Activated naive CD4-positive, alpha-beta T cell treated with anti-CD3 and anti-CD28 coated beads, Interleukin-2, amount 50 U/mL, for 24 hours (primary cell): ENCODE measurements at regions not wholly inside any gene's neighbourhood (a gene's known extent, or its start where the extent isn't known, plus 50 kb on each side); places are given as distances from the start of the nearest gene placed in this dataset.
"Not testable (repeated sequence)": the region's sequence is repeated elsewhere in the genome, so short reads cannot be mapped to it uniquely, and the experiment has no call there.

Experiments
- H3K27ac Mint-ChIP-seq: one replicate; pipeline ENCODE4 v1.8.0; 2021; ENCODE audit warnings: mild to moderate bottlenecking, mixed read lengths
- H3K27me3 Mint-ChIP-seq: one replicate; pipeline ENCODE4 v1.8.0; 2021; ENCODE audit warnings: mixed read lengths
- H3K36me3 Mint-ChIP-seq: one replicate; pipeline ENCODE4 v1.8.0; 2021; ENCODE audit warnings: mixed read lengths
- H3K4me1 Mint-ChIP-seq: one replicate; pipeline ENCODE4 v1.8.0; 2021; ENCODE audit warnings: mixed read lengths
- H3K4me3 Mint-ChIP-seq: one replicate; pipeline ENCODE4 v1.8.0; 2021; ENCODE audit warnings: mild to moderate bottlenecking, mixed read lengths
- H3K9me3 Mint-ChIP-seq: one replicate; pipeline ENCODE4 v1.8.0; 2021; ENCODE audit warnings: mixed read lengths

DNA sequence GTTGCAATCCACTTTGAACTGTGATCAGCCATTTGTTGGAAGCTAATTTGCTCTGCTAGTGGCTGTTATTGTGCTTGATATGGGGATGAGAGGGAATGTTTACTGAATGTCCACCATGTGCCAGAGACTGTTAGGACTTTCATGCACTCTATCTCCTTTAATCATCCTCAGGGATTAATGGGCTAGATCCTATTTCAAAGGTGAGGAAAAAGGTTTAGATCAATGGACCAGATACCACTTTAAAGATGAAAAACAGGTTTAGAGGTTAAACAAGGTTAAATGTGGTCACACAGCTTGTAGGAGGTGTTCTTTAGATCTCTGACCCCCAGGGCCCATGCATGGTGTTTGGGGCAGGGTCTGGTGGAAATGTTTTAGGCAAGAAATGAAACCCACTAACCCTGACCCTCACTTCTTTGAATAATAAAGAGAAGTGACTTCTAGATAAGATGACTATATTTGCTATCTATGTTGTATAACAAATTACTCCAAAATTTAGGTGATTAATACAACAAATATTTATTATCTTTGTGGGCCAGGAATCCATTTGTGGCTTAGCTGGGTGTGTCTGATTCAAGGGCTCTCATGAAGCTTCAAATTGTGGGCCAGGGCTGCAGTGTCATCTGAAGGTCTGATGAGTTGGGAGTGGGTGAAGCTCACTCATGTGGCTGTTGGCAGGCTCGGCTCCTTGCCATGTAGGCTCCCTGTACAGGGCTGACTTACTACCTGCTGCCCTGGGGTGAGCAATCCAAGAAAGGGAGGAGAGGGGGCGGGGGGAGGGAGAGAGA lies 127.8 kb upstream of the FOXA2 start:
- Mint-ChIP-seq H3K27ac (no peak overlapping the region), H3K4me1 (no peaks in the 10 kb centered on the region), H3K9me3 (no peaks in the 10 kb centered on the region), H3K4me3 (no peak overlapping the region), H3K27me3 (peaks cover 3% of the 10 kb centered on the region), H3K36me3 (no peaks in the 10 kb centered on the region)

DNA sequence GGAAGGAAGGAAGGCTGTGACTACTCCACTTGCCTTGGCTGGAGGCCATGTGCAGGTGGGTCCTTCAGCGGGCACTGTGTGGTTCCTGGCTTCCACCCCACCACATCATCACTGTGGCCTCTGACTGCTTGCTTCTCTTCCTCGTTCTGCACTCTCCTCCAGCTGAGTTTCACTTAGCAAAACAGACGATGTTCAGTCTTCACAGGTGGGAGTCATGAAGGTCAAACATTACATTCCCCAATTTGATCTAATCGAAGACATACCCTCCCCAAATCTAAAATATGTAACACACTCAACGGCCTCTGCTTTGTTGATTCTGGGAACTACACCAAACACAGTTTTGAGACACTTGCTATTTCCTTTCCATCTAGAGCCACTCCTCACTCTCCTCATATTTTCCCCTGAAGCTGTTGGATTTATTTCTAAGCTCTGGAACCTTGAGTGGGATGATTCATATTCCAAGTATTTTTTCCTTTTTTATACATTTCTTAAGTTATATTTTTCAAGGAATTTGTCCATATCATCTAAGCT lies 132.5 kb upstream of the FOXA2 start:
- Mint-ChIP-seq H3K27me3 (peaks cover 3% of the 10 kb centered on the region), H3K4me1 (no peaks in the 10 kb centered on the region), H3K36me3 (no peaks in the 10 kb centered on the region), H3K27ac (no peak overlapping the region), H3K4me3 (no peak overlapping the region), H3K9me3 (no peaks in the 10 kb centered on the region)

DNA sequence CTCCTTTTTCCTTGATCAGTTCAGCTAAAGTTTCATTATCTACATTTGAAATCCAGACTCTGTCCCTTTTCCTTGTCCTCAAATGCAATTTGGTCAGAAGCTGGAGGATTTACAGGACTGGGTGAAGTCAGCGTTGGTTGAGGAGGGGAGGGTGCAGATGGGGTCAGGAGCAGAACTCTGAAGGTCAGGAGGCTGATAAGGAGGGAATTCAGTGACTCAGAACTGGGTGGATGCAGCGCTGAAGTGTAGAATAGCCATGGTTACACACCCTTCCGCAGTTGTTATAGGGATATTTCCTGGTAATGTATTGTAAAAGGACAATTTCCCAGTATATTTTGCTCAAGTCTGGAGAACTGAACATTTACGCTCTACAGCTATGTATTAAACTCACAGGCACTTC lies 133.1 kb upstream of the FOXA2 start:
- H3K9me3 Mint-ChIP-seq: no peaks in the 10 kb centered on the region
- H3K4me3 Mint-ChIP-seq: no peak overlapping the region
- H3K4me1 Mint-ChIP-seq: no peaks in the 10 kb centered on the region
- no peak overlapping the region for H3K27ac Mint-ChIP-seq
- peaks cover 3% of the 10 kb centered on the region for H3K27me3 Mint-ChIP-seq
- no peaks in the 10 kb centered on the region for H3K36me3 Mint-ChIP-seq

DNA sequence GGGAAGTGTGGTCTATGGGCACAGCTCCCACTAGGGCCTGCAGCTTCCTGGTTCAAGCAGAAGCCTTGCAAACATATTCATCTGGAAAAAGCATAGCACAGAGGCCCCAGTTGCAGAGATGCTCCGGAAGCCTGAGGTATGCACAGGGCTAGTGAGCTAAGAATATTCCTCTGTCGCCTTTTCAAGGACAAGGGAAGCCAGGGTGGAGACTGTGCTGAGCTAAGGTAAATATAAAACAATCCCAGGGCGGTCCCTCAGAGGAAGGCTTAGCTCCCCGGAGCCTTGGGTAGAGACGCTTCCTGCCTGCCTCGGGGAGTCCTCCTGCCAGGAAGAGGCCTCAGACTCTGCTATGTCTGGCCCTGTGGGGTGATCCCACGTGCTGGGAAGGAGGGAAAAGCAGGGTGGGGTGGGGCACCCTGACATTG lies 134.8 kb upstream of the FOXA2 start:
- Mint-ChIP-seq H3K36me3 (no peaks in the 10 kb centered on the region), H3K4me3 (no peak overlapping the region), H3K9me3 (no peaks in the 10 kb centered on the region), H3K27ac (no peak overlapping the region), H3K27me3 (peaks cover 3% of the 10 kb centered on the region), H3K4me1 (no peaks in the 10 kb centered on the region)

DNA sequence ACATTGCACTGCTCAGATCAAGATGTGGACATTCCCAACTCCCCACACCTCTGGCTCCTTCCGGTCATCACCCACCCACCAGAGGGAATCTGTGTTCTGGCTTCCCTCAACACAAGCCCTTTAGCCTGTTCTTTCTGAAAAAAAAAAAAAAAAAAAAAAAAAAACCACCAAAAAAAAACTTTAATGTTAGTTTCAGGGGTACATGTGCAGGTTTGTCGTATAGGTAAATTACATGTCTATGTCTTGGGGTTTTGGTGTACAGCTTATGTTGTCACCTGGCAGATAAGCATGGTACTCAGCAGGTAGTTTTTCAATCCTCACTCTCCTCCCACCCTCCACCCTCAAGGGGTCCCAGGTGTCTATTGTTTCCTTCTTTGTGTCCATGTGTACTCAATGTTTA lies 135.8 kb upstream of the FOXA2 start:
- Mint-ChIP-seq H3K27me3 (peaks cover 3% of the 10 kb centered on the region), H3K27ac (no peak overlapping the region), H3K4me3 (no peak overlapping the region), H3K36me3 (no peaks in the 10 kb centered on the region), H3K9me3 (no peaks in the 10 kb centered on the region), H3K4me1 (no peaks in the 10 kb centered on the region)

DNA sequence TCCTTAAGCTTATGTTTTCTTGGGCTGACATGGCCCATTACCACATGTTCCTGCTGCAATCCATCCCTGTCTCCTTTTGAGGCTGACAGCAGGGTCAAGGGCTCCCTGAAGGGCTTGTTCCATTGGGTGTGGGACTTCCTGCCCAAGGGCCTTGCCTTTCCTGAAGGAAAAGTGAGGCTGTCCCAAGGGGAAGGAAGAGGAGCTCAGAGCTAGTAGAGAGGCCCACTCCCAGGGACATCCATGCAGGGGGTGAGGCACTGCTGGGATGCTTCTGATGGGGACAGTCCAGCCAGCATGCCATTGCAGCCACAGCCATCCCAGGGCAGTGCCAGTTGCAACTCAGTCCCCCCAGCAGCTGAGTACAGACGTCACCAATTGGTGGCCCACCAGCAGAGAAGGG lies 138.4 kb upstream of the FOXA2 start:
- Mint-ChIP-seq H3K4me1 (no peaks in the 10 kb centered on the region), H3K4me3 (no peak overlapping the region), H3K27me3 (peaks cover 3% of the 10 kb centered on the region), H3K27ac (no peak overlapping the region), H3K36me3 (no peaks in the 10 kb centered on the region), H3K9me3 (no peaks in the 10 kb centered on the region)

DNA sequence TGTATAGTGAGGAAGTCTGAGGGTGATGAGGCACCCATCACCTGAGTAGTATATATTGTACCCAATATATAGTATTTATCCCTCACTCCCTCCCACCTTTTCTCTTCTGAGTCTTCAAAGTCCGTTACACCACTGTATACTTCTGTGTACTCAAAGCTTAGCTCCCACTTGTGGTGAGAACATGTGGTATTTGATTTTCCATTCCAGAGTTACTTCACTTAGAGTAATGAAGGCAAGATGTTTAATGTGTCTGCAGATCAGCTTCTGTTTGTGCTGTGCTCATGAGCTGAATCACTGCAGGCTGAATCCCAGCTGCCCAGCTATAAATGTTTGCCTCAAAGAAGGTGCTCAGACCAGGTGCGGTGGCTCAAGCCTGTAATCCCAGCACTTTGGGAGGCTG lies 139.3 kb upstream of the FOXA2 start:
- Mint-ChIP-seq H3K27me3 (no peaks in the 10 kb centered on the region), H3K9me3 (no peaks in the 10 kb centered on the region)

DNA sequence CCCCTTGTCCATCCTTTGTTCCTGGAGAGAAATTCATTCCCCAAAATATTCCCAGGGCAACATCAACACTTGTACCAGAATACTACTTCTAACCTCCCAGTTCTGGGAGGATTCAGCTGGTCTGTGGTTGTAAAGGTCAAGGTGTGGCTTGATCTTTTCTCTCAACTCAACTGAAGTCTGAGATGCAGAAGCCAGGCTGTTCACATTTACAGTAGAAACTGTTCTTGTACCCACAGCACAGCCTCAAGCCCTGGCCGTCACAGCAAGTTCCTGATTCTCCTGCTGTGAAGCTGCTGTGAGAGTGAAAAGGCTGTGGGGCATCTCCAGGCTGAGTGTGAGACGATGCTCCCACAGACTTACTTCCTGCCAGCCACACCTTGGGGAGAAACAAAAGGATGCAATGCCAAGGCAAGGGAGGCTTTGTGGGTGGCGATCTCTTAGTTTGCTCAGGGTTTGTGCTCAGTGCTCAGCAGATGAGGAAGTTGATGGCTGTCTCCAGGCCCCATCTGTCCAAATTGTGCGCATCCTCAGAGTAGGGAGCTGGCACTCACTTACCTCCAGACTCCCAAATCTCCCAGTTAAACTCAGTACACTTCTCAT lies 143.9 kb upstream of the FOXA2 start:
- Mint-ChIP-seq H3K36me3 (no peaks in the 10 kb centered on the region), H3K4me1 (no peaks in the 10 kb centered on the region), H3K27ac (no peak overlapping the region), H3K4me3 (no peak overlapping the region), H3K27me3 (no peaks in the 10 kb centered on the region), H3K9me3 (no peaks in the 10 kb centered on the region)

More for the DNA sequence above, 139.3 kb upstream of the FOXA2 start:
- H3K36me3 Mint-ChIP-seq: no peaks in the 10 kb centered on the region
- H3K4me1 Mint-ChIP-seq: no peaks in the 10 kb centered on the region
- no peak overlapping the region for H3K27ac Mint-ChIP-seq
- H3K4me3 Mint-ChIP-seq: no peak overlapping the region

DNA sequence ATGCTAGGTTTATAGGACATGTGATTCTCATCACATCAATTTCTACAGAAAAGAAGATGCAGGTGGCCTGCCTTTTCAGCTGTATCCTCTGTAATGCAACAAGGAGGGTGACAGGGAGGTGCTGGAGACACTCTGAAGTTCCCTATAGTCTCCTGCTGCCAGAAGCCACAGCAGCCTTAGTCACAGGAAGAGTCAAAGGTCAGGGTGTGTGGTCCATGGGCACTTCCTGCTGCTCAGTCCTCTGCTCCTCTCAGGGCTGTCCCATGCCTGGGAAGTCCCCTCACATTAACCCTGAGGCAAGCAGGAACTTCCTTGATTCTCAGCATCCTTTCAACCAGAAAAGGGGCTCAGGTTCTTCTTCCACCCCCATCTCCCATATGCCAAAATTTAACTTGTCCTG lies 144.8 kb upstream of the FOXA2 start:
- no peaks in the 10 kb centered on the region for H3K36me3 Mint-ChIP-seq
- no peaks in the 10 kb centered on the region for H3K4me1 Mint-ChIP-seq
- no peak overlapping the region for H3K4me3 Mint-ChIP-seq
- H3K9me3 Mint-ChIP-seq: peaks cover 3% of the 10 kb centered on the region
- H3K27me3 Mint-ChIP-seq: no peaks in the 10 kb centered on the region
- no peak overlapping the region for H3K27ac Mint-ChIP-seq

DNA sequence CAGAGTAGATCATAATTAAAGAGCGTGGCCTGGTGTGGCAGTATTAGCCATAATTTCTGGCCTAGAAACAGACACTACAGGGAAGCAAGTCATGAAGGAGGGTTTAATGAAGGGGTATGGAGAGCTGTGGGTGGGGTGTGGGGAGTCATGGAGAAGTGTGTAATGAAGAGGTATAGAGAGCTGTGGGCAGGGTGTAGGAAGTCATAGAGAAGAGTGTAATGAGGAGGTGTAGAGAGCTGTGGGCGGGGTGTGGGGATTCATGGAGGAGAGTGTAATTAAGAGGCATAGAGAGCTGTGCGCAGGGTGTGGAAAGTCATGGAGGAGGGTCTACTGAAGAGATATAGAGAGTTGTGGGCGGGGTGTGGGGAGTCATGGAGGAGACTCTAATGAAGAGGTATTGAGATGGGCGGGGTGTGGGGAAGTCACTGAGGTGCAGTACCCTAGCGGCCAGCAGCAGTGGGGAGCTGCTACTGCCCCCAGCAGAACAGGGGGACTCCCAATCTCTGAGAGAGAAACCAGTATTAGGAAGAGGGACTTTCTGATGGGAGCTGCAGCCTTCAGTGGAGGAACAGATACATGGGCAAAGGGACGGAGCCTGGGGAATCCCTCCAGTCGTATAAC lies 145.4 kb upstream of the FOXA2 start:
- H3K9me3 Mint-ChIP-seq: peaks cover 5% of the 10 kb centered on the region
- no peaks in the 10 kb centered on the region for H3K4me1 Mint-ChIP-seq
- no peak overlapping the region for H3K4me3 Mint-ChIP-seq
- H3K36me3 Mint-ChIP-seq: no peaks in the 10 kb centered on the region
- no peaks in the 10 kb centered on the region for H3K27me3 Mint-ChIP-seq
- H3K27ac Mint-ChIP-seq: no peak overlapping the region

DNA sequence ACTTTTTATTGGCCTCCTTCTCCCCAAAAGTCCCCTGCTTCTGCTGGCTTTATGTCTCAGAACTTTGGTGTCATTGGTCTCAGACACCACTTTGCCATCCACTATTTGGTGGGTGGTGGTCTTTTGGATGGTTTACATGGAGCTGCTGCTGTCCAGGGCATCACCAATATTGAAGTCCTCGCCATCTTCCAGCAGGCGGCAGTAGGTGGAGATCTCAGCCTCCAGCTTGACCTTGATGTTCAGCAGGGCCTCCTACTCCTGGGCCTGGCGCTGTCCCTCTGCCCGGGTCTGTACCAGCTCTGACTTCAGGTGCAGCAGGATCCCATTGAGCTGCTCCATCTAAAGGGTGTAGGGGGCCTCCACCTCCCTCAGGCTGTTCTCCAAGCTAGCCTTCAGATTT lies 148.4 kb upstream of the FOXA2 start:
- peaks cover 5% of the 10 kb centered on the region for H3K9me3 Mint-ChIP-seq
- H3K36me3 Mint-ChIP-seq: no peaks in the 10 kb centered on the region
- no peak overlapping the region for H3K27ac Mint-ChIP-seq
- no peaks in the 10 kb centered on the region for H3K27me3 Mint-ChIP-seq
- H3K4me3 Mint-ChIP-seq: no peak overlapping the region
- no peaks in the 10 kb centered on the region for H3K4me1 Mint-ChIP-seq

DNA sequence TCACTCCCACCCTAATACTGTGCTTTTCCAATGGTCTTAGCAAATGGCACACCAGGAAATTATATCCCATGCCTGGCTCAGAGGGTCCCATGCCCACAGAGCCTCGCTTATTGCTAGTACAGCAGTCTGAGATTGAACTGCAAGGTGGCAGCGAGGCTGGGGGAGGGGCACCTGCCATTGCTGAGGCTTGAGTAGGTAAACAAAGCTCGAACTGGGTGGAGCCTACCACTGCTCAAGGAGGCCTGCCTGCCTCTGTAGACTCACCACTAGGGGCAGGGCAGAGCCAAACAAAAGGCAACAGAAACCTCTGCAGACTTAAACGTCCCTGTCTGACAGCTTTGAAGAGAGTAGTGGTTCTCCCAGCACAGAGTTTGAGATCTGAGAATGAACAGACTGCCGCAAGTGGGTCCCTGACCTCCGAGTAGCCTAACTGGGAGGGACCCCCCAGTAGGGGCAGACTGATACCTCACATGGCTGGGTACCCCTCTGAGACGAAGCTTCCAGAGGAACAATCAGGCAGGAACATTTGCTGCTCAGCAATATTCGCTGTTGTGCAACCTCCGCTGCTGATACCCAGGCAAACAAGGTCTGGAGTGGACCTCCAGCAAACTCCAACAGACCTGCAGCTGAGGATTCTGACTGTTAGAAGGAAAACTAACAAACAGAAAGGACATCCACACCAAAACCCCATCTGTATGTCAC lies 150.7 kb upstream of the FOXA2 start:
- not testable (repeated sequence) for H3K27me3 Mint-ChIP-seq, H3K27ac Mint-ChIP-seq, H3K4me1 Mint-ChIP-seq, H3K9me3 Mint-ChIP-seq, H3K4me3 Mint-ChIP-seq, H3K36me3 Mint-ChIP-seq

DNA sequence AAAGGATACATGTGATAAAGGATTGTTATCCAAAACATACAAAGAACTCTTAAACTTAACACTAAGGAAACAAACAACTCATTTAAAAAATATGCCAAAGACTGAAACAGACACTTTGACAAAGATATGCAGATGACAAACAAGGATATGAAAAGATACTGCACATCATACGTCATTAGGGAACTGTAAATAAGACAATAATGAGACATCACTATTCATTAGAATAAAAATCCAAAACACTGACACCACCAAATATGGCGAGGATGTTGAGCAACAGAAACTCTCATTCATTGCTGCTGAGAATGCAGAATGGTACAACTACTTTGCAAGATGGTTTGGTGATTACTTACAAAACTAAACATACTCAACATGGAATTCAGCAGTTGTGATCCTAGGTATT lies 156.5 kb upstream of the FOXA2 start:
- Mint-ChIP-seq H3K4me1 (no peaks in the 10 kb centered on the region), H3K4me3 (no peak overlapping the region), H3K9me3 (no peaks in the 10 kb centered on the region), H3K36me3 (no peaks in the 10 kb centered on the region), H3K27ac (no peak overlapping the region), H3K27me3 (no peaks in the 10 kb centered on the region)

DNA sequence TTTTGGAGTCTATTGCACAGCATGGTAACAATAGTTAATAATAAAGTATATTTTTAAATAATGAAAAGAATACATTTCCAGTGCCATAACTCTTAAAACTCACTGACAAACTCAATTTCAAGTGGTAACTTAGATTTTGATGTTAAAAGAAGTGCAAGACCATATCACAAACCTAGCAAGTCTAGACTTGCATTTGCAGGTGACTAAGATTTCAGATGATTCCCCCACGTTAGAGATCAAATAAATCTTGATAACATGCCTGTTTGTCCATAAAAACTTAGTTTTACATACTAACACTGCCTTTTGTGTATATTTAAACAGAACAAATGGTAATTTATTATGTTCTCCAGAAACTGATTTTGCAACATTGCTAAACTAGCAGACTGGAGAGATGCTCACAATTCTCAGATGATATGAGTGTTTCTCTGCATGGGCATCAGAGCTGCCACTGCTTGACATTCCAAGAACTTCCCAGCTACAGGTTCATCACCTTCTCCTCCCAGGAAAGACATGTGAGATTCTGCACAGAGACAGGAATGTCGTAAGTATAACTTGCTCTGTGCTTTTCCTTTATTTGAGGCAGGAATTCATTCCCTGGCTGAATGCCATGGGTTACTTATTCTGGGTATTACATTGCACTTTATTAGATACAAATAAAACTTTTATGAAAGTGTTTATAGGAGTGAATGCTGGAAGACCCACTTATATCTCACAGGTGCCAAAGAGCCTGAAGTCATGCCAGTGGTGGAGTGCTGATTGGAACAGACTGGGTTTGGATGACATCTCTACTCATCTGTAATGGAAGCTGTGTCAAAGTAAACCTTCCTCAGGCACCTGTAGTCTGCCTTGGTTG lies 160.2 kb upstream of the FOXA2 start:
- no peaks in the 10 kb centered on the region for H3K27me3 Mint-ChIP-seq
- no peaks in the 10 kb centered on the region for H3K9me3 Mint-ChIP-seq
- H3K4me1 Mint-ChIP-seq: no peaks in the 10 kb centered on the region

DNA sequence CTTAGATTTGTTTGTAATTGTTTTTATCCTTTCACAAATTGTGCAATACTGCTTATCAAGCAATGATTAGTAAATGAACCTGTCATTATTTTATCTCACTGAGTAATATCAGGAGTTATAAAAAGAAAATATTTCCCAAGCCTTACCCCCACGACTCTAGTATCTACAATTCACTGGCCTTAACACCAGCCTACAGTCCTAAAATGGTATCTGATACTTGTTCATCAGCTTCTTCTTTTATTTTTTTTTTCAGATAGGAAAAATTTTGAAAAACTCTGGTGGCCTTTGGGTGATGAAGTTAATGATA lies 160.8 kb upstream of the FOXA2 start:
- Mint-ChIP-seq H3K27ac (no peak overlapping the region), H3K4me1 (no peaks in the 10 kb centered on the region), H3K36me3 (no peaks in the 10 kb centered on the region)

More for the DNA sequence above, 160.2 kb upstream of the FOXA2 start:
- Mint-ChIP-seq H3K36me3 (no peaks in the 10 kb centered on the region), H3K4me3 (no peak overlapping the region), H3K27ac (no peak overlapping the region)

More for the DNA sequence above, 160.8 kb upstream of the FOXA2 start:
- Mint-ChIP-seq H3K4me3 (no peak overlapping the region), H3K9me3 (peaks cover under 1% of the 10 kb centered on the region), H3K27me3 (no peaks in the 10 kb centered on the region)
